DMS114 treated with DMSO at 0.1 percent for 48 hours (cell line): ENCODE measurements at regions not wholly inside any gene's neighbourhood (a gene's known extent, or its start where the extent isn't known, plus 50 kb on each side); places are given as distances from the start of the nearest gene placed in this dataset.
"Not testable (repeated sequence)": the region's sequence is repeated elsewhere in the genome, so short reads cannot be mapped to it uniquely, and the experiment has no call there.

ENCODE experiments used
- DNase-seq: peaks from one replicate; lab custom pipeline; 2025; ENCODE audit not compliant: unreplicated experiment; lab: John Stamatoyannopoulos, UW

DNA sequence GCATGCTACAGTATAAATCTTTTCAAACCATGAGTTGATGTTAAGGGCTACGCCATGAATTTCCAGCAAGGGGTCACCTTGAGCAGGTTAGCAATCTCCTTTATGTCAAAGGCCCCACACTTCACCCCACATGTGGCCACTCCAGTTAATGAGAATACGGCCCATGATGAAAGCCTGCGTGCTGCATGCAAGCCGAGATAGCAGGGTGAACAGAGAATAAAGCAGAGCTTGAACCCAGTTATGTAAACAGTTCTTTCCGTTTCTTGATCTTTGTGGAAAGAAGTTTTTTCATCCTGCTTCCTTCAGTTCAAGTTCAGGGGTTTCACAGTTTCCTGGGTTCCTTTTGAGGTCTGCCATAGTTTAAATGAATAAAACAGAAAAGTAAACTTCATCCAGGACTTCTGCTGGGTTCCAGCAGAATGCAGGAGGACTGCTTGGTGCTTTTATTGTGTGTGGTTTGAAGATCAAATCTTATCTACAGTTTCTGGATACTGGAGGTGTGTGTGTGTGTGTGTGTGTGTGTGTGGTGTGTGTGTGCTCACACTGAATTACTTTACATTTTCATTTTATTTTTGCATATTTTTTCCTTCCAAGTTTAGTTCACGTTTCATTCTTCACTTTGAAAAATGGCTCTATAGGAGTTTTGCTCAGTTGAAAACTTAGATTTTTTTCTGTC, 87.1 kb downstream of the HMHB1 start:
- no peak for DNase-seq

DNA sequence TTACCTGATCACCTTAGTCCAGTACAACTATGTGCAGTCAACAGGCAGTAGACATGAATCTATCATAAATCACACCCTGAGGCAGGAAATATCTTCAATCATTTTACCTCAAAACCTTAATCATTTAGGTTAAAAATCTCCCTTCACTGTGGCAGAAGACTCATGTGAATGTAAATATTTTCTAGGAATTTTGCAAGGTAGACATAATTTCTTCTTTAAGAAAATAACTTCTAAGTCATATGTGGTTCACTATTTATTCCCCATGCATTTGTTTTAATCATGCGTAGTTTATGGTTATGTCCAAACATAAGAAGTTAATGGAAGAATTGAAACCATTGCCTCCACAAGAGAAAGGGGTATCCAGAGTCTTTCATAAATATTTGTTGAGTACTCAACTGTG, 97.0 kb downstream of the HMHB1 start:
- DNase-seq, result no peak

DNA sequence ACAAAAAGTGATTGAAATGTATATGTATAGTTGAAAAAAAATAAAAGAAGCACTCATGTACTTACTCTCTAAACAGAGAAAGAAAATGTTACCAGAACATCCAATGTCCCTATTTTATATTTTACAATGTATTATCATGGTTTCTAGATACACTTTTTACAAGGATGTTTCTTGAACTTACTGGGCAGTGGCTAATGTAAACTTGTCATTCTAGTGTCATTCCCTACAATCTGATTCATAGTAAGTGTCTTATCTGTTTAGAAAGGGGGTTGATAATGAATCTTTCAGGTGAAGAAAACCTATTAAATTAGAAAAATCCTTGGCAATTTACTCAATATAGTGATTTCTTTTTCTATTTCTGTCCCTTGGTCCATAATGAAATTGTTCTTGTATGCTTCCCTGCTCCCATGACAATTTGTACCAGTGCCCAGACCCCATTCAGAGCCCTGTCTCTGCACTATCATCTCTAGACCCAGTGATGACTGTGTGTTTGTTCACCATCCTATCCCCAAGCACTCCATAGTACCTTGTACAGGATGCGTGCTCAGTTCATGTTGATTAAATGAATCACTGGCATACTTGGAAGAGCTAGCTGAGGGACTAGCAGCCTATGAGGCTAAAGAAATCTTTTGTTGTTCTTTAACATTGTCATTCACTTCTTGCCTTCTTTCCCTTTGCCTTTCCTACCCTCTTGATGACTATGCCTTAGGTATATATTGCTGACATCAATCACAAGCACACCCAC, 101.2 kb downstream of the HMHB1 start:
- DNase-seq, result no peak

DNA sequence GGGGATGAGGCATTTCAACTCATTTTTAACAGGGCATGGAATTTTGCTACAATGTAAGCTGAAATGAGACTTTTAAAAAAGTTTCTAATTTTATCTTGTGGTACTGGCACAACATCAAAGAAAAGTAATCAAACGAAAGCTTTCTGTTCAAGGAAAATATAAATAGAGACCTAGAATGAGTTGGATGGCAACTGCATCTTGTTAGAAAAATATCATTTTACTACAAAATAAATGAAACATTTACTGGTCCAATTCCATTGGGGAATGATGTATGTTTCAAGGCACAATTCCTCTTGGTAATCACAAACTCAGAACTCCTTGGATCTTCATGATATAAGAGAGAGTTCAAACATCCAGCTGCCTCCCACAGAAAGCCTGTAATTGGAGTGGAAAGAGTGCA, 102.8 kb downstream of the HMHB1 start:
- no peak for DNase-seq

DNA sequence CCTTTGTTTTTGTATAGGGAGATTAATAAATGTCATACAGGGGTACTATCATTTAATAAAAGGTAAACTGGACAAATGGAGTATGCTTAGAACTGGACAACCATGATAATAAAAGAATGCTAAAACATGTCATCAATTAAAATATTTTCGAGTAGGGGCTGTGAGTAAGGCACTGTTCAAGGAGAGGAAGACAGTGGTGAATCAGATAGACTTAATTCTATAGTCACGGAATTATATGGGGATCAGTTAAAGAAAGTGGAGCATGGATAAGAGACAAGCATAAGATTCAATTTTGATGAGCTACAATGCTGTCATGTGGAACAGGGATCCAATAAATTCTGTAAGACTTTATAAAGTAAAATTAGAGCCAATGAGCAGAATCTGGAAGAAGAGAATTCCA, 104.5 kb downstream of the HMHB1 start:
- DNase-seq, result no peak

DNA sequence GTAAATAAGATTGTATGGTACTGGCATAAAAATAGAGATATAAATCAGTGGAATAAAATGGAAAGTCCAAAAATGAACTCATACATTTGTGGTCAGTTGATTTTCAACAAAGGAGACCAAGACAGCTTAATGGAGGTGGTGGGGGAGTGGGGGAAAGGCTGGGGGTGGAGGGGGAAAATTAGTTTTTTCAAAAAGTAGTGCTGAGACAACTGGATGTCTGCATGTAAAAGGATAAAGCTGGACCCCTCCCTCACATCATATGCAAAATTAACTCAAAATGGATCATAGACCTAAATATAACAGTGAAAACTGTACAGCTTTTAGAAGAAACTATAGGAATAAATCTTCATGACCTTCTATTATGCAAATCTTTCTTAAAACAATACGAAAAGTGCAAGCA, 107.0 kb downstream of the HMHB1 start:
- no peak for DNase-seq

DNA sequence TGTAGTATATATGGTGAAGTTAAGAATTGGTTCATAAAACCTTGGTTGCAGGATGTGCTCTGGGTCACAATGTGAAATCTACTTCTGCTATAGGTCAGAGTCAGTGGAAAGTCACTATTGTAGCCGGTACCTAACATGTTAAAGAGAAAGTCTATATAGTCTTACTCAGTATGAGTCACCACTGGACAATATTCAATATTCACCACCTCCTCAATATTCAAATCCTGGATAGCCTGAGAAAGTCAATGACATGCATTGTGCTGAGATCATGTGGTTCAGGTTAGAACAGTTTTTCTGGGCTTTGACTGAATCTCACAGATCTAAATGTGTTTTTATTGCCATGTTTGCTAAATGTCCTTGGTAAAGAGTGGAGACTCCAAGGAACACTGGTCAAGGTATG, 108.8 kb downstream of the HMHB1 start:
- DNase-seq, result no peak

DNA sequence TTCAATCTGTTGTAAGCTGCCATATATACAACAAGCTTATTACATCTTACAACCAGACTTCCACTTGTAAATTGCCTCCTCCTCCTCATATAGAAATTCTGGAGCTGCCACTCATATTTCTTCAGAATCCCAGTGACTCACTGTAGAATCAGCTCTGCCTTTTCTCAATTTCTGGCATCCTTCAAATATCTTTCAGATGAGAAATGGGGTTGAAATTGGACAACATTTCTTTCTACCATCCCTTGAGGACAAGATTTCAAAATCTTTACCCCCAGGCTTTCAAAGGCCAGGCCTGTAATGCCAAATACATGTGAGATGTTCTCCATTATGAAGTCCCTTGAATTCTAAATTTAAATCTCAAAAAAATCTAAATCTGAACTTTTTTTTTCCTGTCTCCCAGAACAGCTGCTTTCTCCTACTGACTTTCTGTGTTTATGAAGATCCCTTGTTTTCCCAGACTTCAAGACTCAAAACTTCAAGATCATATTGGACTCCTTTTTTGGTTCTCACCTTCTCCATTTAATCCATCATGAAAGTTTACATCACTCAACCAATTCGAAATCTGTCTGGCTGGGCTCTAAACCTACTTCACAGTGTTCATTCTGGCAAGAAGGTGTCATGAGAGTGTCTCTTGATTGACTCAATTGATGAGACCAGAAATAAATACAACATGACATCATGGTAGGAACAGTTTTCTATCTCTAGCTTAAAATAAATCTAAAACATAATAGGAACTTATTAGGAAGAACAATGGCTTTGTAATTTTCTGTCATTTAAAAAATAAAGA, 109.8 kb downstream of the HMHB1 start:
- no peak for DNase-seq

DNA sequence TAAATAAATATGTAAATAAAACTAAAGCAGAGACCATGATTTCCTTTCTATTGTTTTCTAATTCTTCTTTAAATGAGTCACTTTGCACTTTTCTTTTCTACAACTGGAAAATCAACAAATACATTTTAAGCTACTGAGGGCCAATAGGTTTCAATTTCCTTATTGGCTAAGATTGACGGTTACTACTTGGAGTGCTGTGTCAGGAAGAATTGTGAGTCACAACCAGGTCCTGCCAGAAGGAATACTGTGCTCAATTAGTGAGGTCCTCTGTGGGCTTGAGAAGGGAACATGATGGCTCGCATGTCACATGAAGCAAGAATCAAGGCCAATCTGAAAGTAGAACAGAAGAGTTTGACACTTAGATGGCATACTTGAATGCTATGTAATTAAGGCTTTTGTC, 110.8 kb downstream of the HMHB1 start:
- no peak for DNase-seq

DNA sequence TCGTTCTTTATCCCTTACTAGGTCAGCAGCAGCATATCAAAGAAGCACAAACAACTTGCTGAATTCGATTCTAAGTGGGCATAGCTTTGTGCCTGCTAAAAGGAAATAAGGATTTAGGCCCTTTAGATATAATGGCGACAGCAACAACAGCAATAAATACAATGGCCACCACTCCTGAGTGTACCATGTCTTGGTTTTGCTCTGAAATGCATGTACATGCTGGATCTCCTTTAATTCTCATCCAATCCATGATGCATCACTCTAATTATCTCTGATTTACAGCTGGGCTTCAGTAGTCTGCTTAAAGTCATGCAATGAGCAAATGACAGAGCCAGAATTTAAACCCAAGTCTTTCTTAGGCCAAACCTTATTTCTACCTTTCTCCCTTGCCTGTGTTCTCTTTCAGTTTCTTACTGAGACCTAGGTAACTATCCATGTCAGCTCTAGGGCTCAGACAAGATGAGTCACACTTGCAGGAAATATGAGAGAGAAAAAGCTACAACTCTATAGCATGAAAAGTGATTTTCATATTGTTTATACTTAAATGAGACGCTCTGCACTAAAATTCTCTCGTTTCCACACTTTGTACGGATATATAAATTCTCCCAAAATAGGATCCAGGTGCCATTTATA, 111.8 kb downstream of the HMHB1 start:
- no peak for DNase-seq

DNA sequence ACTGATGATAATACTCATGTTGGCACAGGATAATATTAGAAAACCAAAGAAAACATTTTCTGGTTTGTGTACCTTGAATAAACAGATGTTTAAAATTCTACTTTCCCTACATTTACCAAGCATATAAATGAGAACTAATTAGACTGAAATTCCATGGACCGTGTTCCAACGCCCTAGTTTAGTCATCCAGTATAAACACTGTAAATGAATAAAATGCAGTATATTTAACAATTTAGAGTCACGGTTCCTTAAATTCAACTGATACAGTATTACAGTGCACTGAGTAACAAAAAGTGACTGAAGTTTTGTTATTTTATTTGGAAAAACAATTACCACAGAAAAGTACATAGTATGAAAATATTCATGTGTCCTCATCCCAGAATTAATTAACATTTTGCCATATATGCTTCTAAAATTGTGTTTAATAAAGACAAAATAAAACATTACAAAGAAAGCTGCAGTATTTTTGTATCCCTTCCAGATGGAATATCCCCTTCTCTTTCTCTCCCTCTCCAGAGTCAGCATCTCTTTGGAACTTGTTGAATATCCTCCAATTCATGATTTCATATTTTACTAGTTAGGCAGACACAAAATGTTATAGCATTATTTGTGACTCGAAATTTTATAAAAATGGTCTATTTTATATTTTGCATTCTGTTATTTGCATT, 112.5 kb downstream of the HMHB1 start:
- no peak for DNase-seq

DNA sequence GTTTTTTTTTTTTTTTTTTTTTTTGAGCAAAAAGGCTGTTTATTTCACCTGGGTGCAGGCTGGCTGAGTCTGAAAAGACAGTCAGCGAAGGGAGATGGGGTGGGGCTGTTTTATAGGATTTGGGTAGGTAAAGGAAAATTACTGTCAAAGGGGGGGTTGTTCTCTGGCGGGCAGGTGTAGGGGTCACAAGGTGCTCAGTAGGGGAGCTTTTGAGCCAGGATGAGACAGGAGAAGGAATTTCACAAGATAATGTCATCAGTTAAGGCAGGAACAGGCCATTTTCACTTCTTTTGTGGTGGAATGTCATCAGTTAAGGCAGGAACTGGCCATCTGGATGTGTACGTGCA, 113.0 kb downstream of the HMHB1 start:
- DNase-seq, result not testable (repeated sequence)

DNA sequence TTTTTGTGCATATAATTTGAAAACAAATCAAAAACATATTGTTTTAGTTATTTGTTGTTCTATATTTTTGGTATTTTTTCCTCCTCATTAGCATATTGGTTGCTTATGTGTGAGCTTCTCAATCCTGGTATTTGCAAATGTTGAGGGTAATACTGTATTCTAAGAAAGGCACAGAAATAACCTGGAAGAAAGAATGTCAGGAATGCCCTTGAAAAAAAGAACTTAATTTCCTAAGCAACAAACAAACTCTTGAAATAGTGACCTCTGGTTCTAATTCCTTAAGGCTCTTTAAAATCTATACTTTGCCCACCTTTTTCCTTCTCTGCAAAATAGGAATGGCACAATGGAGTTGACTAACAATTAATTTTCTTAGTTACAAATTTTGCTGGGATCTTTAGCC, 117.5 kb downstream of the HMHB1 start:
- DNase-seq, result no peak

DNA sequence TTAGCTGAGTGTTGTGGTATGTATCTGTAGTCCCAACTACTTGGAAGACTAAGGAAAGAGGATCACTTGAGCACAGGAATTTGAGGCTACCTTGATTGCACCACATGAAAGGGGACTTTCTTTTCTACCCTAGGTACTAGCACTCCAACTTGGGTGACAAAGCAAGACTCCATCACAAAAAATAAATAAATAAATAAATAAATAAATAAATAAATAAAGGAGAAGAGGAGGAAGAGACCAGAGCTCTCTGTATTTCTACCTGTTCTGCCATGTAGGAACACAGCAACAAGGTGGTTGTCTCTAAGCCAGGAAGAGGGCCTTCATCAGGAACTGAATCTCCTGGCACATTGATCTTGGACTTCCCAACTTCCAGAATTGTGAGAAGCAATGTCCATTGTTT, 118.6 kb downstream of the HMHB1 start:
- no peak for DNase-seq

DNA sequence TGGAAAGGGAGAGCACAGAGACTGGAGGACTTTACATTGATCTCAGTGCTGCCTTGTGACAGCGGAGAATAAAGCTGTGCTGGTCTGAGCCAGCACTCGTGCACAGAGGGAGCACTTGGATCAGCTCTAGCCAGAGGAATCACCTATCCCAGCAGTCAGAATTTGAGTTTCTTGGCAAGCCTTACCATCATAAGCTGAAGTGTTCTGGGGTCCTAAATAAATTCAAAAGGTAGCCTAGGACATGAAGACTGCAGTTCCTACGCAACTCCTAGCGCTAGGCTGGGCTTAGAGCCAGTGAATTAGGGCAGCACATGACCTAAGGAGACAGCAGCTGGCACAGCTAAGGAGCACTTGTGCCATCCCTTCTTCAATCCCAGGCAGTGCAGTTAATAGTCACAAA, 119.5 kb downstream of the HMHB1 start:
- DNase-seq, result no peak

DNA sequence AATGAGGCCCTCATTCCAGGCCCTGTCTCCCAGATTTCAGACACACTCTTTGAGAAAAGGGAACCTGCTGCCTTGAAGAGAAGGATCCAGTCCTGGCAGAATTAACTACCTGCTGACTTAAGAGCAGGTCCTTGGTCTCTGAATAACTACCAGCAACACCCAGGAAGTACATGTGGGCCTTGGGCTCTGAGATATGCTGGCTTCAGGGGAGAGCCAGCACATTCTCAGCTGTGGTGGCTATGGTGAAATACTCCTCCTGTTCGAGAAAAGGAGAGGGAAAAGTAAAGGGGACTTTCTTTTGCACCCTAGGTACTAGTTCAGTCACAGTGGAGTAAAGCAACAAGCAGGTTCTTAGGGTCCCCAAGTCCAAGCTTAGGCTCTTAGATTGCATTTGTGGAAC, 120.0 kb downstream of the HMHB1 start:
- DNase-seq, result no peak

DNA sequence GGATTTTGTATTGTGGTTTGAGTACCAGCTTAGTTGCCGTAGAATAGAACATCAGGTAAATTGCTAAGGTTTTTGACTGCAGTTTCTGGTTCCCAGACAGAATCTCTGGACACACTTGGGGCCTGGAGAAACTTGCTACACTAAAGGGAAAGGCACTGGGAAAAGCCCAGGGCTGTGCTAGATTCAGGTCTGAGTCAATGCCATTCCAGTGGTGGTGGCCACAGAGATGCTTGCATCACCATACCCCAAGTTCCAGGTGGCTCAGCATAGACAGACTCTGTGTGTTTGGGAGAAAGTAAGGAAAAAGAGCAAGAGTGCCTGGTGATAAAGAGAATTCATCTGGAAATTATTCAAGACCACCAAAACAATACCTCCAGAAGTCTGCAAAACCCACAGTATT, 120.6 kb downstream of the HMHB1 start:
- DNase-seq, result no peak

DNA sequence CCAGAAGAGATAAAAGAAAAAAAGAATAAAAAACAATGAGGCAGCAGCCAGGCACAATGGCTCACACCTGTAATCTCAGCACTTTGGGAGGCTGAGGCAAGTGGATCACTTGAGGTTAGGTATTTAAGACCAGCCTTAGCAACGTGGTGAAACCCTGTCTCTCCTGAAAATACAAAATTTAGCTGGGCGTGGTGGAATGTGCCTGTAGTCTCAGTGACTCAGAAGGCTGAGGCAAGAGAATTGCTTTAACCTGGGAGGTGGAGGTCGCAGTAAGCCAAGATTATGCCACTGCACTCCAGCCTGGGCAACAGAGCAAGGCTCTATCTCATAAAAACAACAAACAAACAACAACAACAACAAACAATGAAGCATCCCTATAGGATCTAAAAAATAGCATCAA, 121.5 kb downstream of the HMHB1 start:
- no peak for DNase-seq

DNA sequence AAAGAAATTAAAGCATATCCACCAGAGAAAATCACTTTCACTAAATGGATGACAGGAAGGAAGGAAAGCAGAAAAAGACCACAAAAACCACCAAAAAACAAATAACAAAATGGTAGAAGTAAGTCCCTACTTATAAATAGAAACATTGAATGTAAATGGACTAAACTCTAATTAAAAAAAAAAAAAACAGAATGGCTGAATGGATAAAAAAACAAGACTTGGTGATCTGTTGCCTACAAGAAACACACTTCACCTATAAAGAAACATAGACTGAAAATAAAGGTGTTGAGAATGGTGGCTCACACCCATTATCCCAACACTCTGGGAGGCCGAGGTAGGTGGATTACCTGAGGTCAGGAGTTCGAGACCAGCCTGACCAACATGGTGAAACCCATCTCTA, 122.9 kb downstream of the HMHB1 start:
- no peak for DNase-seq

DNA sequence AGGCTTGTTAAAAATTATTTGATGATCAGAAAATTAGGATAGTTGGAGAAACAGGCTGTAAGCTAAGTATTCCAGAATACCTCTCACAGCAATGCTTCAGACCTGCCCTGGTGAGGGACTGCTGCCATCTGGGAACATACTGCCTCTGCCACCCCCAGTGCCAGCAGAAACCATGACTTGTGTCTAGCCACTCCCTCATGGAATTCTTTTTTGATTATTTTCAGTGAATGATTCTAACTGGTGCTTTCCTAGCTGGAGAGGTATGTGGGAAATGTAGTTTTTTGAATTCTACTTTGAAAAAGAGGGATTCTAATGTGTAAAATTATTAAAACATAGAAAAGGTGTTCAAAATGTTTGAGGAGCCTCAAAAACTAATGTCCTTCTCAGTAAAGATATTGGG, 126.3 kb downstream of the HMHB1 start:
- no peak for DNase-seq

DNA sequence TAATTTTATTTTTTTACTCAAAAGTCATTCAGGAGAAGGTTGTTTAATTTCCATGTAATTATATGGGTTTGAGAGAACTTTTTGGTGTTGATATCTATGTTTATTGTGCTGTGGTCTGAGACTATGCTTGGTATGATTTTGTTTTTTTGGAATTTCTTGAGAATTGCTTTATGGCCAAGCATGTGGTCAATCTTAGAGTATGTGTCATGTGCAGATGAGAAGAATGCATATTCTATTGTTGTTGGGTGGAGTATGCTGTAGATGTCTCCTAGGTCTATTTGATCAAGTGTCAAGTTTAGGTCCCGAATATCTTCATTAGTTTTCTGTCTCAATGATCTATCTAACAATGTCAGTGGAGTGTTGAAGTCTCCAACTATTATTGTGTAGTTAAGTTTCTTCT, 134.9 kb downstream of the HMHB1 start:
- no peak for DNase-seq
